K562 (cell line): ENCODE measurements at regions not wholly inside any gene's neighbourhood (a gene's known extent, or its start where the extent isn't known, plus 50 kb on each side); places are given as distances from the start of the nearest gene placed in this dataset.
"Not testable (repeated sequence)": the region's sequence is repeated elsewhere in the genome, so short reads cannot be mapped to it uniquely, and the experiment has no call there.

Experiments
- ATAC-seq: fragments of 200-7000 bp; cut with Tn5 transposase; 3 replicates; pipeline ENCODE4 v1.9.1; 2020; ENCODE audit warnings: moderate library complexity
- BruUV-seq: library from RNA; stranded (reverse); fragments of 400-500 nt; replicated peaks from 2 replicates; lab custom pipeline; 2021; lab: Mats Ljungman, UMichigan
- CTCF ChIA-PET: fragments of 300-600 bp; formaldehyde crosslinking; extraction: SDS; loops from one replicate; lab custom pipeline; 2021; ENCODE audit warnings: low intra/inter-chr PET ratio; lab: Yijun Ruan, JAX
- POLR2A ChIA-PET: fragments of 300-600, 350-650 bp; sonication (Branson Sonifier 250); formaldehyde crosslinking; extraction: SDS; loops from one replicate; lab custom pipeline; 2021; ENCODE audit warnings: antibody characterized with exemption, inconsistent platforms; lab: Yijun Ruan, JAX
- DNase-seq, 4 experiments: peaks; one replicate each; pipeline versions ENCODE4 v3.0.0 to v3.0.0-alpha.2; 2011 to 2018; ENCODE audit warnings: low spot score in 3 of 4, mixed read lengths in 3 of 4; ENCODE audit errors: extremely low read depth in 1 of 4
- FAIRE-seq: peaks from 2 replicates; lab custom pipeline; 2011; peaks lifted over from hg19 to GRCh38; lab: Jason Lieb, UNC
- H2AFZ ChIP-seq: 2 replicates; pipeline ENCODE4 v1.6.0; 2011; ENCODE audit warnings: low read depth, low read length, control low read depth, inconsistent platforms
- H3K27ac ChIP-seq: fragments of 200-600 bp; 3 replicates; pipeline ENCODE4 v1.8.0; 2011; ENCODE audit warnings: low read depth, mild to moderate bottlenecking, control low read depth, inconsistent platforms, low read length, moderate library complexity, mixed read lengths; ENCODE audit errors: extremely low read depth
- H3K27me3 ChIP-seq, 2 experiments: fragments of 300-600 bp in 1 of 2; 2 replicates in 1 of 2; 3 replicates in 1 of 2; pipeline versions ENCODE4 v1.6.0 to v1.8.0; 2011; ENCODE audit warnings: inconsistent platforms in 2 of 2, low read length in 2 of 2, mild to moderate bottlenecking in 1 of 2, mixed read lengths in 1 of 2, moderate library complexity in 1 of 2; ENCODE audit not compliant: control insufficient read depth in 2 of 2, insufficient read depth in 2 of 2
- H3K36me3 ChIP-seq: fragments of 300-600 bp; 3 replicates; pipeline ENCODE4 v1.8.0; 2011; ENCODE audit warnings: mild to moderate bottlenecking, low read length, inconsistent platforms; ENCODE audit not compliant: control insufficient read depth, insufficient read depth
- H3K4me1 ChIP-seq, 2 experiments: fragments of 200-600 bp in 1 of 2; replicated peaks in 1 of 2; 2 replicates in 1 of 2; 3 replicates in 1 of 2; pipeline versions ENCODE4 v1.5.1 to v1.8.0; 2011; ENCODE audit warnings: inconsistent platforms in 2 of 2, low read length in 2 of 2, mild to moderate bottlenecking in 1 of 2, mixed read lengths in 1 of 2, moderate library complexity in 1 of 2; ENCODE audit not compliant: control insufficient read depth in 2 of 2, insufficient read depth in 2 of 2
- H3K4me2 ChIP-seq: 2 replicates; pipeline ENCODE4 v1.6.1; 2011; ENCODE audit warnings: low read length, control low read depth, inconsistent platforms, mixed read lengths; ENCODE audit not compliant: insufficient read depth
- H3K4me3 ChIP-seq: fragments of 200-600 bp; sonication (generic), shearing (Covaris generic); 2 replicates; pipeline ENCODE4 v1.5.1; 2016; ENCODE audit warnings: control low read depth, inconsistent platforms
- H3K79me2 ChIP-seq: fragments of 200-600 bp; 3 replicates; pipeline ENCODE4 v1.8.0; 2011; ENCODE audit warnings: low read length, inconsistent platforms; ENCODE audit not compliant: control insufficient read depth, insufficient read depth
- H3K9ac ChIP-seq, 2 experiments: 2 replicates each; pipeline versions ENCODE4 v1.6.0 to v1.6.1; 2011; ENCODE audit warnings: low read depth in 2 of 2, low read length in 2 of 2, control low read depth in 1 of 2, inconsistent platforms in 1 of 2, mild to moderate bottlenecking in 1 of 2, mixed read lengths in 1 of 2; ENCODE audit not compliant: insufficient read depth in 1 of 2
- H3K9me1 ChIP-seq: one replicate; pipeline ENCODE4 v1.6.0; 2011; ENCODE audit warnings: inconsistent platforms, mild to moderate bottlenecking, low read length, moderate library complexity; ENCODE audit not compliant: control insufficient read depth, insufficient read depth
- H3K9me3 ChIP-seq: replicated peaks from 2 replicates; pipeline ENCODE4 v1.5.1; 2011; ENCODE audit warnings: low read depth, low read length, inconsistent platforms; ENCODE audit not compliant: control insufficient read depth, insufficient read depth
- H4K20me1 ChIP-seq: replicated peaks from 2 replicates; pipeline ENCODE4 v1.6.1; 2011; ENCODE audit warnings: low read length, inconsistent platforms, mixed read lengths; ENCODE audit not compliant: control insufficient read depth, insufficient read depth
- DPF2 ChIP-seq: fragments of 450-650 bp; IDR thresholded peaks from 2 replicates; pipeline ENCODE4 v1.6.1; 2016
- MAFG ChIP-seq: fragments of 450-650 bp; conservative IDR thresholded peaks from 2 replicates; pipeline ENCODE4 v1.6.1; 2016; ENCODE audit warnings: missing genetic modification characterization, missing compliant biosample characterization
- NCOA4 ChIP-seq: fragments of 450-650 bp; IDR thresholded peaks from 2 replicates; pipeline ENCODE4 v1.6.1; 2018; ENCODE audit warnings: mild to moderate bottlenecking; ENCODE audit not compliant: partially characterized antibody
- POLR3G ChIP-seq: IDR thresholded peaks from 2 replicates; pipeline ENCODE4 v1.6.1; 2011; ENCODE audit not compliant: insufficient read length, insufficient replicate concordance; ENCODE audit errors: extremely low read depth
- SMARCB1 ChIP-seq: IDR thresholded peaks from 2 replicates; pipeline ENCODE4 v1.6.1; 2011; ENCODE audit warnings: improper control_type of control experiment, low read depth; ENCODE audit not compliant: insufficient read length
- ZNF146 ChIP-seq: IDR thresholded peaks from one replicate; pipeline ENCODE4 v1.6.1; 2018; ENCODE audit warnings: missing compliant biosample characterization; ENCODE audit not compliant: unreplicated experiment
- WGBS: fragments of 100-300 bp; shearing (Covaris generic); methylation state at CpG from one replicate; pipeline ENCODE4 v1.1.6; 2016; ENCODE audit warnings: low coverage, mixed read lengths; ENCODE audit not compliant: insufficient coverage; ENCODE audit errors: missing lambda C conversion rate; 5-methylcytosine and 5-hydroxymethylcytosine counted together
- in situ Hi-C: fragments of 300-500 bp; cut with MboI; formaldehyde crosslinking; loops from 4 replicates; pipeline ENCODE4 v1.15.0; 2018; ENCODE audit warnings: inconsistent platforms, mixed read lengths
- intact Hi-C: fragments of 100-400 bp; cut with micrococcal nuclease; formaldehyde crosslinking; loops from 2 replicates; pipeline ENCODE4 v1.14.2; 2022

GRCh38 chr2:226295123-226295522, 504.5 kb downstream of the IRS1 start:
- no peaks in the 10 kb centered on the region for H3K27me3 ChIP-seq
- POLR2A ChIA-PET = no interaction called here
- no peak overlapping the region for H3K4me2 ChIP-seq
- ATAC-seq (no peak), DNase-seq (no peak), FAIRE-seq (no peak)
- no peaks in the 10 kb centered on the region for H3K79me2 ChIP-seq
- CTCF ChIA-PET = no interaction called here
- 0% methylated on average over 1 of the region's 1 CpG for WGBS
- in situ Hi-C loops = no loop called here
- H3K9ac ChIP-seq = no peak overlapping the region
- TF ChIP-seq MAFG = no peak
- TF ChIP-seq SMARCB1 = no peak
- TF ChIP-seq ZNF146 = no peak
- TF ChIP-seq POLR3G = no peak
- no peak for TF ChIP-seq NCOA4
- no peak for TF ChIP-seq DPF2
- no peaks in the 10 kb centered on the region for H3K9me1 ChIP-seq
- H2AFZ ChIP-seq = no peak overlapping the region
- H3K4me3 ChIP-seq = no peak overlapping the region
- H3K36me3 ChIP-seq = no peaks in the 10 kb centered on the region
- H3K27ac ChIP-seq = no peak overlapping the region
- H4K20me1 ChIP-seq = no peaks in the 10 kb centered on the region
- no peaks in the 10 kb centered on the region for H3K4me1 ChIP-seq
- no peaks in the 10 kb centered on the region for H3K9me3 ChIP-seq
- no TSS peak for BruUV-seq
- intact Hi-C loops = no loop called here

- H3K27me3 ChIP-seq, H3K9me3 ChIP-seq, CTCF ChIA-PET, FAIRE-seq, H3K27ac ChIP-seq, H3K9ac ChIP-seq, H3K36me3 ChIP-seq, DNase-seq, H2AFZ ChIP-seq, H3K4me3 ChIP-seq, H3K4me2 ChIP-seq, in situ Hi-C loops, POLR2A ChIA-PET, H3K79me2 ChIP-seq, H4K20me1 ChIP-seq, BruUV-seq, H3K4me1 ChIP-seq, H3K9me1 ChIP-seq, ATAC-seq, intact Hi-C loops: not testable (repeated sequence)
- 0% methylated on average over 1 of the region's 1 CpG for WGBS
These were observed 508.3 kb downstream of the IRS1 start for GRCh38 chr2:226291281-226291680.
